Skeletal muscle cell (primary cell): ENCODE measurements at regions not wholly inside any gene's neighbourhood (a gene's known extent, or its start where the extent isn't known, plus 50 kb on each side); places are given as distances from the start of the nearest gene placed in this dataset.

Source experiments
- DNase-seq: peaks from one replicate; pipeline ENCODE4 v3.0.0-alpha.2; 2010; ENCODE audit warnings: low read depth
- H3K4me3 ChIP-seq: 2 replicates; pipeline ENCODE4 v1.5.1; 2011; ENCODE audit warnings: low read depth, mild to moderate bottlenecking, control low read depth, low read length, moderate library complexity

- H3K4me3 ChIP-seq: no peak overlapping the region
- DNase-seq: no peak
Measured at GRCh38 chr1:232528472-232529089, 101.4 kb downstream of the SIPA1L2 start.

GRCh38 chr1:232524056-232524455 lies 105.9 kb downstream of the SIPA1L2 start:
- no peak for DNase-seq
- no peak overlapping the region for H3K4me3 ChIP-seq

- no peak for DNase-seq
- no peak overlapping the region for H3K4me3 ChIP-seq
Measured at GRCh38 chr1:232522189-232522588, 107.7 kb downstream of the SIPA1L2 start.

GRCh38 chr1:232521660-232522059 lies 108.3 kb downstream of the SIPA1L2 start:
- H3K4me3 ChIP-seq: no peak overlapping the region
- no peak for DNase-seq

DNA sequence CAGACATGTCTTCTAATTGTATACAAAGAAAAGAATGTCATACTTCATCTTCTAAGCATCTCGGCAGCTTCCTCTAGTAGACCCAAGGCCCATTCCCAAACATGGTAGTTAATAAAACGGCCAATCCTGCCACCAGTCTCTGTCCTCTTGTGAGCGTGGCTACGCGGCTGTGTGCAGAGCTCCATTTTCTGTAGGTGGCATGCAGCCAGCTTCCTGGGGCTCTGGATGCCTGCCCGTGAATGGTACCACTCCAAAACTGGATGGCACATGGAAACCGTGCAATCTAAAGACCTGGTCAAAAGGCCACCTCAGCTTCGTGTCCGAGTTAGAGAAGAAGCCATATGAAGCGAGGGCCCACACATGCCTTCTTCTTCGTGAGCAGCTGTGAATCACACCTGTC lies 110.7 kb downstream of the SIPA1L2 start:
- no peak for DNase-seq

GRCh38 chr1:232518349-232518748 lies 111.6 kb downstream of the SIPA1L2 start:
- no peak overlapping the region for H3K4me3 ChIP-seq
- DNase-seq: no peak

More for the DNA sequence above, 110.7 kb downstream of the SIPA1L2 start:
- H3K4me3 ChIP-seq: no peak overlapping the region

- H3K4me3 ChIP-seq: no peak overlapping the region
- DNase-seq: no peak
Measured at GRCh38 chr1:232517204-232517603, 112.7 kb downstream of the SIPA1L2 start.

GRCh38 chr1:232515706-232516105 lies 114.2 kb downstream of the SIPA1L2 start:
- no peak for DNase-seq
- no peak overlapping the region for H3K4me3 ChIP-seq

- DNase-seq: no peak
- H3K4me3 ChIP-seq: no peak overlapping the region
Measured at GRCh38 chr1:232512712-232513111, 117.2 kb downstream of the SIPA1L2 start.

- DNase-seq: no peak
- H3K4me3 ChIP-seq: no peak overlapping the region
Measured at GRCh38 chr1:232511172-232511571, 118.8 kb downstream of the SIPA1L2 start.

DNA sequence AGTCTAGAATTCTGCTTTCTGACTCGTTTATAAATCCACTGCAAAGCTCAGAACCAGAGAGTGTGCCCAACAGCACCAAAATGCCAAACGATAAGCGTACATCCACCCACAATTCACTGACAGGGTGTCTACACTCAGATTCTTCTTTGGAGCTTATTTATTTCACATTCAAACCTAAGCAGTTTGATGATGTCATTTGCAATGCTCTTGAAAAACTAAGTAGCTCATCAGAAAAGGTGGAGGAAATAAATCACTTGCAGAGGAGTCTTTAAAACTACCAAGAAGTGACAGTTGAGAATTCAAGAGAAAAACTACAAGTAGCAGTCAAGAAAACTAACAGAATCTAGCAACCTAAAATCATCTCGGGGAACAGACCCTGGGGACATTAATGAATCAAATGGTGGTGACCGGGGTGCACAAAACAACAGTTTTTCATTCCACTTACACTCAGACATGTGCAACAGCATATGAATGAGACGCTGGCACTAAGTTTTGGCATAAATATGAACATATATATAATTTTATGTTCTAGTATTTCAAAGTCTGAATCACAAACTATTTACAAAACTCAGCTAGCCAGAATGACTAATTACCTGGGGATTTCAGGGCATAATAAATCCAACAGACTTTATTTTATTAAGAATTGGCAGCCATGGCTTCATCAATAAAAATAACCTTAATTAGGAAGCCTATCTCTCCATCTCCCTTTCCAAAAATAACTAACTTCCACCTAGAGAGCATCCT lies 119.4 kb downstream of the SIPA1L2 start:
- DNase-seq: no peak
- no peak overlapping the region for H3K4me3 ChIP-seq

DNA sequence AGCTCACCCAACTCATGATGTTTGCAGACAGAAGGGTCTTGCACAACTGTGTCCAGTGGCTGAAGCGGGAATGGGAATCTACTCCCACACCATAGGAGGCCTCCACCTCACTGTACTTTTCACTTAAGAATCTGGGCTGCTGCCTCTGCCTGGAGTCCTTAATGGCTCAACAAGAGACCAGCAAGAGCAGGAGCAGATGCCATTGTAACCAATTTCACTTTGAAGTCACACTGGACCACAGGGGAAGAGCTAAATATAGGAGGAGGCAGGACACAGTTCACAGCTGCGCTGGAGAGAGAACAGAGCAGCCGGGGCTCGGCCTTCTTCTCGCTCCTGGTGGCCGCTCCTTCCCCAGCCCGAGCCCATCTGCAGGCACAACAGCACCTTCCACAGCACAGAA lies 120.4 kb downstream of the SIPA1L2 start:
- DNase-seq: peak; percentile 28
- no peak overlapping the region for H3K4me3 ChIP-seq

GRCh38 chr1:232508130-232508701 lies 121.7 kb downstream of the SIPA1L2 start:
- DNase-seq: no peak
- H3K4me3 ChIP-seq: no peak overlapping the region

- no peak overlapping the region for H3K4me3 ChIP-seq
- no peak for DNase-seq
Measured at GRCh38 chr1:232507571-232507970, 122.4 kb downstream of the SIPA1L2 start.

- H3K4me3 ChIP-seq: no peak overlapping the region
- no peak for DNase-seq
Measured at GRCh38 chr1:232505884-232506283, 124.0 kb downstream of the SIPA1L2 start.

- DNase-seq: no peak
- H3K4me3 ChIP-seq: no peak overlapping the region
Measured at GRCh38 chr1:232504651-232505050, 125.3 kb downstream of the SIPA1L2 start.

DNA sequence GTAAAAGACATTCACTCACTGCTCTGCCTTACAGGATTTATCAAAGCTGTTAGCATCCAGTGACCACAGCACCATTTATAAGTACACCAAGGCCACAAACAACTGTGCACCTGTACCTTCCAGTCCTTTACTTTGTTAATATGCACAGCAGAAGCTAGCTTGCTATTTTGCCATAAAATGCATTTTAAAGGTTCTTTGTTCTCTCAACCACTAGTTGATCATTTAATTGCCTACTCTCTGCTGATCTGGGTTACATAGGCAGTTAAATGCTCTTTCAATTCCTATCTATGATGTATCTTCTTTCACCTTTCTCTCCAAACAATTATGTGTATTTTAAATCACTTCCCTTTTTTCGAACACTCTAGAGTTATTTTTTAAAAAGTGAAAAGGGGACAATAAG lies 126.4 kb downstream of the SIPA1L2 start:
- no peak for DNase-seq
- H3K4me3 ChIP-seq: no peak overlapping the region

DNA sequence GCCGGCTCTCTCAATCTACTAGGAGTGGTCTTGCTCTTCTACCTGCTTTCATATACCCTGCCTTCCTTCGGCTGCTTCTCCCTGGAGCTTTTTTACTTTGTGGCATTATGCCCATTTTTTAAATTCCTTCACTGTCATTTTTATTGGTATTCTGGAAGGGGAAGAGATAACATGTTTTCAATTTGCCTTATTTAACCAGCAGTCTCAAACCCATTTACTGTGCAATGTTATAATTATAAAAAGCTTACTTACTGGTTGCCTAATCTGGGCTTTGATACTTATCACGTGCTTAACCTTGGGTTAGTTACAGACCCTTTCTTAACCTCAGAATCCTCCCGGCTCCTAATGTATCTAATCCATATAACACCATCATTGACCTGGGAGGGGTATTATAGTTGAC lies 128.1 kb downstream of the SIPA1L2 start:
- no peak for DNase-seq
- H3K4me3 ChIP-seq: no peak overlapping the region

- no peak for DNase-seq
- no peak overlapping the region for H3K4me3 ChIP-seq
Measured at GRCh38 chr1:232499188-232499587, 130.7 kb downstream of the SIPA1L2 start.

- no peak overlapping the region for H3K4me3 ChIP-seq
- DNase-seq: no peak
Measured at GRCh38 chr1:232493869-232494268, 136.1 kb downstream of the SIPA1L2 start.

DNA sequence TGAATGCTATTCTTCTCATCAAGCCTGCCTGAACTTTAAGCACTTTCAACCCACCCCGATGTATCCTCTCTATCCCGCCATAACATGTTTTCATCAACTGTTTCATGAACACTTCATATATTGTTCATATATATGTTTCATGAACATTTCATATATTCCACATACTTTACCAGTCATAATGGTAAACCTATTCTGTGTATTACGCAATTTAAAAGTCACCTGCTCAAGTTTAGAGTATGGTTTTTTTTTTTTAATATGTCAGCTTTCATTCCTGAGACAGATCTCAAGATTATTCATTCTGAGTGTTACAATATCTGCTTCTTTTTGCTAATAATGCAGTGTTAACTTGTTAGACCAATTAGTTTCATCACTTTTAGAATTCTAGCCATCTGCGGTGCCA lies 140.7 kb downstream of the SIPA1L2 start:
- DNase-seq: no peak

More for the DNA sequence above, 140.7 kb downstream of the SIPA1L2 start:
- no peak overlapping the region for H3K4me3 ChIP-seq
